GM18508 (cell line): ENCODE measurements at regions not wholly inside any gene's neighbourhood (a gene's known extent, or its start where the extent isn't known, plus 50 kb on each side); places are given as distances from the start of the nearest gene placed in this dataset.

Experiments used
- ATAC-seq: cut with Tn5 transposase; IDR thresholded peaks from one replicate; pipeline ENCODE4 v1.9.1; 2021; ENCODE audit warnings: moderate number of reproducible peaks; ENCODE audit not compliant: insufficient read depth, unreplicated experiment

GRCh38 chr4:145348291-145348690 lies 133.4 kb upstream of the SMAD1 start:
- ATAC-seq: no peak

DNA sequence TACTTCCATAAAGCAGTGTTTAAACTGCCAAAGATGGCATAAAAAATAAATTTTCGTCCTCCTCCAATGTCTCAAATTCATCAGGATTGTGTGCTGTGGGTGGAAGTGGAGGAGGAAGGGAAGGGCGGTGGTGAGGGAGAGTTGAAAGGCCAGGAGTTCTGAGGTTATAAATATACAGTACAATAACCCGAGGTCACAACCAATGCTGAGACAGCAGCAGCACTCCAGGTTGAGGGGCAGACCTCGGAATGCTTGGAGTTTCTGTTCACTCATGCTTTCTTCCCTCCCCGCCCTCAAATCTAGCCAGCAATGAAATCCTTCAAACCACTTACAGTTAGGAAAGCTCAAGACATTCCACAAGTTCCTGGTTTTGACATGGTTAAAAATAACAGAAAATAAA lies 134.0 kb upstream of the SMAD1 start:
- ATAC-seq: no peak

DNA sequence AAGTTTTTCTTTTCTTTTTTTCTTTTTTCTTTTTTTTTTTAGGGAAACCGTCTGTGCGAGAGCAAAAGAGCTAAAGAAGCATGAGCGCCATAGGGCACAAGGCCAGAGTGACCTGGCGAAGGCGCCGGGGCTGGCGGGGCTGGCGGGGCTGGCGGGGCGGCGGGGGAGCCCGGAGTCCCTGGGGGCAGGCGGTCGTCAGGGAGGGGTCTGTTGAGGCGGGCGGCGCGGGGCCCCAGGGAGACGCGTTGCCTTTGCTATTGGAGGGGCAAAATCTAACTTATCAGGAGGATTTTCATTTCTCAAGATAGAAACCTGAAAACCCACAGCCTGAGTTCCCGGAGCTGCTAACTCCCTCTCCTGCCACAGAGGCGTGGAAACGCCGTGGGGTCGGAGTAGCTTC lies 135.6 kb upstream of the SMAD1 start:
- no peak for ATAC-seq

GRCh38 chr4:145345401-145345800 lies 136.3 kb upstream of the SMAD1 start:
- no peak for ATAC-seq

DNA sequence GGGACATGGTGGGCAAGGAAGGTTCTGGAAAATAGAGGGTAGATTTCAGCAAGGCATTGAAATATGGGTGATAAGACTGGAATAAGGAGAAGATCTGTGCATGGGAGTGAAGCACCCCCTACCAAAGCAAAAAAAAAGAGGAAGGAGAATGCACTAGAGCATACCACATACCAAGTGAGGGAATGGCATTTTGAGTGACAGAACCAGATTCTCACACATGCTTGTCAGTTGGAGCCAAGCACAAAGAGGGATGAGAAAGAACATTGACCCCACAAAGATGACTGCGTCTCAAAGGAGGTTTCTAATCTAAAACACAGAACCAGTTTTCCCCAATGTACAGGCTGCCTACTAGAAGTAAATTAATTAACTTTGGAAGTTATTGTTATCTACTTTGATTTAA lies 140.3 kb upstream of the SMAD1 start:
- ATAC-seq: no peak

GRCh38 chr4:145340071-145340675 lies 141.5 kb upstream of the SMAD1 start:
- ATAC-seq: no peak

DNA sequence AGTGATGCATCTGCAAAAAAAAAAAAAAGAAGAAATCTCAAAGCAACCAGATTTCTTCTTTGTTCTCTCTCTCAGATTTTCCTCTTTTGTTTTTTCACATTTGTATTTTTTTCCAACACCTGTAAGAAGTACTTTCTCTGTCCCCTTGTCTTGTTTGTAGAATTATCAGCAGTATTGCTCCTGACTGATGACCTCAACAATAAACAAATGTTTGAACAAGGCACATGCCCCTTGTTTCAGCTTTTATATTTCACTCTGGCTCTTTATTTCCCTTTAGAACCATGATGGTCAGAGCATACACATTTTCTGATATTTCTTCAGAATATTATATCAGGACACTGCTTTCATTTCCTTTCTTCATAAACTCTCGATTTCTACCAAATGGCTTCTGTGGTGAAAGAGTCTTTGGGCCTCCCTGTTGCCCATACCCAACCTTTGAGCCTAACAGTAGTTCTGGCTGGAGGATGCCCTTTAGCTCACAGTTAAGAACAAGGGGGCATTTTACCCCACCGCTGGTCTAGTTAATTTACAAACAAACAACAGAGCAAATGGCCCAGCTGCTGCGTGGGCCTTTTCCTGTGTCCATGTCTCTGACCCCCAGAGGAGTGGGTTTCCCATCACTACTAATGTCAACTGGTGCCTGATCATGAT lies 142.5 kb upstream of the SMAD1 start:
- no peak for ATAC-seq

- no peak for ATAC-seq
These were observed 143.1 kb upstream of the SMAD1 start for GRCh38 chr4:145338568-145338967.

- no peak for ATAC-seq
These were observed 144.3 kb upstream of the SMAD1 start for GRCh38 chr4:145337391-145337790.

GRCh38 chr4:145333786-145334185 lies 147.9 kb upstream of the SMAD1 start:
- ATAC-seq: no peak

DNA sequence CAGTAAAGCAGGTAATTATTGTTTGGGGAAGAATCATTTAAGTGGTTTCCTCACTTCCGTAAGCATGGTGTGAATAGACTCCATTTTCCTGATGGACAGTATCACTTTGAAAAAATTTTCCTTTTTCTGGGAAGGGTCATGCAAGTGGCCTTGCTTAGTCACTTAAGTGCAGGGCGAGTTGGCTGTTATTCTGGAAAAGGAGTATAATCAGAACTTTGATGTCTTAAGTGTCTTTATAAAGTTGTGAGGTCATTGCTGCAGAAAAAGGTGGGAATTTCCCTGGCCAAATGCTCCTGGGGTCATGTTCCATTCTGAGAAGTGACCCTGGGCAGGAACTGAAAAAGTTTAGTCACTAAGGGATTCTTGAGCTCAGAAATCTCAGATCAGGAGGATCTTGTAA lies 146.1 kb upstream of the OTUD4 start:
- no peak for ATAC-seq

- no peak for ATAC-seq
These were observed 143.8 kb upstream of the OTUD4 start for GRCh38 chr4:145324161-145324560.

DNA sequence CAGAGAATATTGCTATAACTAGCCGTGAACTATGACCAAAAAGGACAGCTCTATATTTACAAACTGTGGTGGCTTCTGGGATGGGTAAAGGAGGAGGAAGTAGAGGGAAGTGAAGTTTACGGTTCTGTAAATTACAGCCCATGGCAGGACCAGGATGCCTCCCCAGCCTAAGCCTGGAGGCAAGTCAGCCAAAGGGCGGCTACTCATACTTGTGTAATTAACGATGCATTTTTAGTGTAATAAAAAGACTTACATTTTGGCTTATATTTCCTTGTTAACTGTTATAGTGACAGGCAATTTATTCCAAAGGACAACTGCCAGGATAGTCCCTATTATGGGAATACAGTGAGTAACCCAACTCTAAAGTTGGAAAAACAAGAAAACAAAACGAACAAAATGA lies 139.9 kb upstream of the OTUD4 start:
- no peak for ATAC-seq

DNA sequence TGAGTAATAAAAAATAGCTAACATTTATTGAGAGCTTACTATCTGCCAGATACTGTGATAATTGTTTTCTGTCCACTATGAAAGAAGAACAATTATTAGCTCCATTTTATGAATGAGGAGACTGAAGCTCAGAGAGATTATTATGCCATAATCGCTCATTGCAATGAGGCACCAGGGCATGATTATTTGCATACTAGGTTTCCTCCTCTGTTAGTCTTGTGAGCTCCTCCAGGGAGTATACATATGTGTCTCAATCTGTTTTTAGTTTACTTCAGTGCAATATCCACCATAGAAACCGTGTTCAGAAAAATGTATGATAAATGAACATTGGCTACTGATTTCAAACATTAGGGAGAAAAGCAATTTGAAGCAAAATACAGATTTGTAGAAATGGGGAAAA lies 139.4 kb upstream of the OTUD4 start:
- ATAC-seq: no peak

- no peak for ATAC-seq
These were observed 136.6 kb upstream of the OTUD4 start for GRCh38 chr4:145316897-145317574.

DNA sequence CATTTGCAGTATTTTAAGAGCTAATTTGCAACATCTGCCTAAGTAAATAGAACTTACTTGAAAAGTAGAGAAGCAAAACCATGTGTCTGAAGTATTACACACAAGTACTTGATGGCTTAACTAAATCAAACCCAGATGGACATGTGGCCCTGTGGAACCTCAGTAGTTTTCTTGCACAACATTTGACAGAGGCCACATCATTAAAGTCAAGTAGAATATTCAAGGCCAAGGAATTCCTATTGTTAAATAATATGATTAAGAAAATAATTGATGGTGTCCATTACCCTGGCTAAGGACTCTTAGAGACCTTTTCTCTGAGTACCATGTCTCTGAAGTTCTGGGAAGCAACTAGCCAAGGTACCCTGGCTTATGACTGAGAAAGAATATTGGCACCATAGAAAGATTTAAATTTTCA lies 135.4 kb upstream of the OTUD4 start:
- ATAC-seq: no peak

- ATAC-seq: no peak
These were observed 128.2 kb upstream of the OTUD4 start for GRCh38 chr4:145308598-145308997.

GRCh38 chr4:145307763-145308430 lies 127.5 kb upstream of the OTUD4 start:
- ATAC-seq: no peak

- no peak for ATAC-seq
These were observed 126.7 kb upstream of the OTUD4 start for GRCh38 chr4:145307120-145307519.

DNA sequence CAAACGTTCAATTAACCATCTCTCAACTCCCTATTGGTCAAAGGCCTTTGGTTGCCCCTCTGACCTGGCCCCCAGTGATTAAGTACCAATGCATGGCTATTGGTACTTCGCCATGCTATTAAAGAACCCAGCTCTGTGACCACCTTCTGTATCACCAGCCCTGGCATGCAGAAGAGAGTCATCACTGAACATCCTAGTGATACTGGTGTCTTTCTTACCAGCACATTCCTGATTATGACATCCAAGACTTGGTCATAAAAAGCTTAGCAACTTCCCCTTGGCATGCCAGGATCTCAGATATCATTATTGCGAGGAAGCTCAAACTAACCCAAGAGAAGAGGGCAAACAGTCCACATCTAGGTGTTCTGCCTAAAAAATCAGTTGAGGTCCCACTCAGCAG lies 122.3 kb upstream of the OTUD4 start:
- no peak for ATAC-seq

DNA sequence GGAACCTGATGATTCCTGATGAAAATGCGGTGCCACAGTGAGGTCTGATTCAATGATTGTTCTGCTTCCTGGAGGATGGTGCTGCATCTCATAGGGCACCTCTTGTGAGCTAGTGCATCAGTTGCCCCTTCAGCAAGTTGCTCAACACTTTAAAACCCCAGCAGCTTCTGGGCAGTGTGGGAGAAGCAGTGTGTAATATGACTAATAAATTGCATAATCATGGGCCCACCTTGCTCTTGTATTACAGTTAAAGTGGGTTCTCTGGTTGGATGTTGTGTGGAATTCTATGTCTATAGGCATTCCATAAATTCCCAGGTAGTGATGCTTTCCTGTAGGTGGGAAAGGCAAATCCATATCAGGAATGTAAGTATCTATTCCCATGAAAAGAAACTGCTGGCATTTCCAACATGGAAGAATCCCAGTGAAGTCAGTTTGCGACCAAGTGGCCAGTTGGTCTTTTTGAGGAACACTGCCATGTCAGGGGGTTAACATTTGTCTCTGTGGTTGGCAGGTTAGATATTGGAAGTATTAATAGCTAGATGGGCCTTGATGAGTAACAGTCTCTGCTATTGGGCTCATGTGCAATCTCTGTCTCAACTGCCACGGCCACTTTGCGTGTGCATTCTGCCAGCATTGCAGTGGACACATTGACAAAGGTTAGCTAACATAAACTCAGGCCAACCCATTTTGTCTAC lies 121.1 kb upstream of the OTUD4 start:
- ATAC-seq: no peak
